Colonic mucosa (tissue), 4 donors: ENCODE measurements at regions not wholly inside any gene's neighbourhood (a gene's known extent, or its start where the extent isn't known, plus 50 kb on each side); places are given as distances from the start of the nearest gene placed in this dataset.
"Not testable (repeated sequence)": the region's sequence is repeated elsewhere in the genome, so short reads cannot be mapped to it uniquely, and the experiment has no call there.

Experiments
- DNase-seq: peaks from one replicate; pipeline ENCODE4 v3.0.0-alpha.2; 2020
- H3K27ac ChIP-seq: fragments of 200-600 bp; one replicate; pipeline ENCODE4 v1.8.0; 2021
- H3K27me3 ChIP-seq: fragments of 200-600 bp; one replicate; pipeline ENCODE4 v1.8.0; 2021
- H3K36me3 ChIP-seq: fragments of 200-600 bp; one replicate; pipeline ENCODE4 v1.8.0; 2021
- H3K4me1 ChIP-seq: fragments of 200-600 bp; one replicate; pipeline ENCODE4 v1.8.0; 2021; ENCODE audit warnings: mild to moderate bottlenecking
- H3K4me3 ChIP-seq: fragments of 200-600 bp; one replicate; pipeline ENCODE4 v1.8.0; 2021
- H3K9ac ChIP-seq, 2 donors: one replicate each; pipeline ENCODE4 v1.7.0; 2013; ENCODE audit warnings: control low read depth in 2 of 2, low read depth in 2 of 2, low read length in 2 of 2
- H3K9me3 ChIP-seq: fragments of 200-600 bp; one replicate; pipeline ENCODE4 v1.8.0; 2021
- intact Hi-C: fragments of 100-400 bp; cut with DNase I; formaldehyde crosslinking; loops from one replicate; pipeline ENCODE4 v1.14.1; 2022
- TF ChIP-seq, protein P1 (sequence below): fragments of 200-600 bp; IDR thresholded peaks from one replicate; pipeline ENCODE4 v1.8.0; 2022; ENCODE audit warnings: antibody characterized with exemption, mild to moderate bottlenecking
- donor health status: healthy.
- donor health status: DM: no; HTN: no; CAD: no.
- donor health status: DM: no; HTN: no; CAD: no.

DNA sequence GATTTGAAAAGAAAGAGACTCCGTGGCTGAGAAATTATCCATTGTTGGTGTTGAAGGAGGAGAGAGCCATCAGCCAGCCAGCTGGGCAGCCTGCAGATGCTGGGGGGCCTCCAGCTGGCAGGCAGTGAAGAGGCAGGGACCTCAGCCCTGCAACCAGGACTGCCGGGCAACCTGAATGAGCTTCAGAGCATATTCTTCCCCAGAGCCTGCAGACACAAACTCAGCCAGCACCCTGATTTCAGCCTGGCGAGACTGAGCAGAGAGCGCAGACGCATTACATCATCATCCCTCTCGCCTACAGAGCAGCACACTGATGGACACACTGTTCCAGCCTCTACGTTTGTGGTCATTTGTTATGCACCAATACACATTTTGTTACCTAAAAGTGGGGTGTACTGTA is 150.7 kb upstream of the RAB6C start:
- Histone ChIP-seq H3K9me3 (no peaks in the 10 kb centered on the region), H3K27ac (no peak overlapping the region), H3K27me3 (no peaks in the 10 kb centered on the region), H3K4me3 (no peak overlapping the region), H3K9ac (no peak overlapping the region), H3K36me3 (no peaks in the 10 kb centered on the region), H3K4me1 (no peaks in the 10 kb centered on the region)
- intact Hi-C loops: no loop called here
- TF ChIP-seq, protein P1, sequence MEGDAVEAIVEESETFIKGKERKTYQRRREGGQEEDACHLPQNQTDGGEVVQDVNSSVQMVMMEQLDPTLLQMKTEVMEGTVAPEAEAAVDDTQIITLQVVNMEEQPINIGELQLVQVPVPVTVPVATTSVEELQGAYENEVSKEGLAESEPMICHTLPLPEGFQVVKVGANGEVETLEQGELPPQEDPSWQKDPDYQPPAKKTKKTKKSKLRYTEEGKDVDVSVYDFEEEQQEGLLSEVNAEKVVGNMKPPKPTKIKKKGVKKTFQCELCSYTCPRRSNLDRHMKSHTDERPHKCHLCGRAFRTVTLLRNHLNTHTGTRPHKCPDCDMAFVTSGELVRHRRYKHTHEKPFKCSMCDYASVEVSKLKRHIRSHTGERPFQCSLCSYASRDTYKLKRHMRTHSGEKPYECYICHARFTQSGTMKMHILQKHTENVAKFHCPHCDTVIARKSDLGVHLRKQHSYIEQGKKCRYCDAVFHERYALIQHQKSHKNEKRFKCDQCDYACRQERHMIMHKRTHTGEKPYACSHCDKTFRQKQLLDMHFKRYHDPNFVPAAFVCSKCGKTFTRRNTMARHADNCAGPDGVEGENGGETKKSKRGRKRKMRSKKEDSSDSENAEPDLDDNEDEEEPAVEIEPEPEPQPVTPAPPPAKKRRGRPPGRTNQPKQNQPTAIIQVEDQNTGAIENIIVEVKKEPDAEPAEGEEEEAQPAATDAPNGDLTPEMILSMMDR: no peak
- no peak for DNase-seq

DNA sequence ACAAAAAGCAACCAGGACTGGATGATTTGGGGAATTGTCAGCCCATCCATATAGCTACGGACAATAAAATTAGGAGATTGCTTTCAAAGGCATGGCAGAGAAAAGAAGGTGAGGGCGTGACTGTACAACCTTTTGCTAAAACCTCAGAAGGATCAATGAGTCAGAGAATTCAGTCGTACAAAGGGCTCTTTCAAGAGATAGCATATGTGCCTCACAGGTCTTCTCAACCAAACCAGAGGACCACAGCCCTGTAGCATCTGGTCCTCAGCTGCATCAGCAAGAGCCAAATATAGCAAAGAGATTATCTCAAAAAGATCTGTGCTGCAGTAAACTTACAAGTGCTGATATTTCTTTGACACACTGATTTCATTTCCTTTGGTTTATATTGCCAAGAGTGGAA is 149.9 kb upstream of the RAB6C start:
- H3K27ac ChIP-seq: no peak overlapping the region
- DNase-seq: no peak
- TF ChIP-seq, protein P1: no peak
- H3K36me3 ChIP-seq: no peaks in the 10 kb centered on the region
- no peaks in the 10 kb centered on the region for H3K4me1 ChIP-seq
- H3K27me3 ChIP-seq: no peaks in the 10 kb centered on the region
- H3K9me3 ChIP-seq: no peaks in the 10 kb centered on the region
- intact Hi-C loops: no loop called here
- no peak overlapping the region for H3K4me3 ChIP-seq
- no peak overlapping the region for H3K9ac ChIP-seq

GRCh38 chr2:129831018-129831417 is 148.4 kb upstream of the RAB6C start:
- no peaks in the 10 kb centered on the region for H3K9me3 ChIP-seq
- no peak overlapping the region for H3K27ac ChIP-seq
- no peaks in the 10 kb centered on the region for H3K36me3 ChIP-seq
- H3K4me3 ChIP-seq: no peak overlapping the region
- no peaks in the 10 kb centered on the region for H3K27me3 ChIP-seq
- DNase-seq: no peak
- H3K4me1 ChIP-seq: no peaks in the 10 kb centered on the region
- intact Hi-C loops: no loop called here
- H3K9ac ChIP-seq: no peak overlapping the region
- TF ChIP-seq, protein P1: no peak

DNA sequence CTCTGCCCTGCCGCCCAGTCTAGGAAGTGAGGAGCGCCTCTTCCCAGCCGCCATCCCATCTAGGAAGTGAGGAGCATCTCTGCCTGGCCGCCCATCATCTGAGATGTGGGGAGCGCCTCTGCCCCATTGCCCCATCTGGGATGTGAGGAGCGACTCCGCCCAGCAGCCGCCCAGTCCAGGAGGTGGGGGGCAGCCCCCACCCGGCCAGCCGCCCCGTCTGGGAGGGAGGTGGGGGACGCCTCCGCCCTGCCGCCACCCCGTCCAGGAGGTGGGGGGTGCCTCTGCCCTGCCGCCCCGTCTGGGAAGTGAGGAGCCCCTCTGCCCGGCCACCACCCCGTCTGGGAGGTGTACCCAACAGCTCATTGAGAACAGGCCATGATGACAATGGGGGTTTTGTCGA is 146.0 kb upstream of the RAB6C start:
- intact Hi-C loops, H3K27ac ChIP-seq, H3K4me1 ChIP-seq, H3K9me3 ChIP-seq, DNase-seq, H3K4me3 ChIP-seq, H3K9ac ChIP-seq, H3K36me3 ChIP-seq, H3K27me3 ChIP-seq: not testable (repeated sequence)

DNA sequence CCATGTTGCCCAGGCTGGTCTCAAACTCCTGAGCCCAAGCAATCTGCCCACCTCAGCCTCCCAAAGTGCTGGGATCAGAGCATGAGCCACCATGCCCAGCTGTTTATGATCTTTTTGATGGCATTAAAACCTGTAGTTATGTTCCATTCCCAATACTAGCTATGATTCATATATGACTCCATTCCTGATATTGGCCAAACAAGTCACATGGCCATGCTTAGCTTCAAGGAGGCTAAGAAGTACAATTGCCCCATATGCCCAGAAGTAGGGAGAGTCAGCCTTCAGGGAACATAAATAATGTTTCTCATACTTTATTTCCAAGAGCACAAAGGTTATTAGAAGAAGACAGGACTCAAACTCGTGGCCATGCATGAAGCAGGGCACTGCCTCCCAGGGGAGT is 132.4 kb upstream of the RAB6C start:
- Histone ChIP-seq H3K9ac (no peak overlapping the region), H3K27me3 (no peaks in the 10 kb centered on the region), H3K27ac (no peak overlapping the region), H3K4me1 (no peaks in the 10 kb centered on the region), H3K4me3 (no peak overlapping the region), H3K9me3 (no peaks in the 10 kb centered on the region), H3K36me3 (no peaks in the 10 kb centered on the region)
- TF ChIP-seq, protein P1: no peak
- intact Hi-C loops: no loop called here
- no peak for DNase-seq

DNA sequence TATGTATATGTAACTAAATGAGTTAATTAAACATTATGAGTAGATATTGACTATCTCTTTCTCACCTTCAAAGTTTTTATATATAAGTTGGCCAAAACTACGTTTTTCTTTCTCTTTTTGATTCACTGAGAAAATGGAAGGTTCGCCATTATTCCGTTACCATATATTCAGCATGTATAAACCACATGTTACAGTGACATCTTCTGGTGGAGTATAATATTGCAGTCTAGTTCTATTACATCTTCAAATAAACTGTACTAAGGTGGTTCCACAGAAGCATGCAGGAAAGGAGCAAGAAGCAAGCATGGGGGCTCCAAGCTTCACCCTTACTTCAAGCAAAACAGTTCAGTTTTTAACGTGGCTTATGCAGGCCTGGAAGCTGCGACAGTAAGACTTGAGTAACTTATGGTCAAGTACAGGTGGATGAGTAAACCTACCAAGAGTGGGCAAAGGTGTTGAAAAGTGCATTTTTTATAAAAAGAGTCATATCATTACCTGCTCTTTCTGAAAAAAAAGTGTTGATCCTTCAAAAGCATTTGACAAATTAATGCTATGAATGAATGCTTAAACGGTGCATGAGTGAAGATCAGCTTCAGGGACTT is 129.8 kb upstream of the RAB6C start:
- Histone ChIP-seq H3K9ac (no peak overlapping the region), H3K36me3 (no peaks in the 10 kb centered on the region), H3K27me3 (no peaks in the 10 kb centered on the region), H3K4me1 (no peaks in the 10 kb centered on the region), H3K27ac (no peak overlapping the region), H3K9me3 (no peaks in the 10 kb centered on the region), H3K4me3 (no peak overlapping the region)
- no peak for DNase-seq
- intact Hi-C loops: no loop called here
- TF ChIP-seq, protein P1: peak; percentile 67
